ENCODE measurements at regions not wholly inside any gene's neighbourhood (a gene's known extent, or its start where the extent isn't known, plus 50 kb on each side); places are given as distances from the start of the nearest gene placed in this dataset.
"Not testable (repeated sequence)": the region's sequence is repeated elsewhere in the genome, so short reads cannot be mapped to it uniquely, and the experiment has no call there.

- DNase-seq, result no peak
These were observed 255.0 kb upstream of the SEMA3C start for GRCh38 chr7:81173766-81174281.

- no peak for DNase-seq
These were observed 251.4 kb upstream of the SEMA3C start for GRCh38 chr7:81170291-81170690.

GRCh38 chr7:81167934-81168333 is 249.1 kb upstream of the SEMA3C start:
- no peak for DNase-seq

- DNase-seq, result no peak
These were observed 246.2 kb upstream of the SEMA3C start for GRCh38 chr7:81165070-81165469.

- DNase-seq, result no peak
These were observed 244.1 kb upstream of the SEMA3C start for GRCh38 chr7:81162771-81163525.

- DNase-seq, result no peak
These were observed 243.4 kb upstream of the SEMA3C start for GRCh38 chr7:81162234-81162633.

- DNase-seq, result no peak
These were observed 242.7 kb upstream of the SEMA3C start for GRCh38 chr7:81161451-81162075.

- no peak for DNase-seq
These were observed 240.6 kb upstream of the SEMA3C start for GRCh38 chr7:81159402-81159801.

GRCh38 chr7:81158189-81158588 is 239.3 kb upstream of the SEMA3C start:
- DNase-seq, result no peak

- DNase-seq, result no peak
These were observed 237.0 kb upstream of the SEMA3C start for GRCh38 chr7:81155654-81156373.

GRCh38 chr7:81154565-81154964 is 235.7 kb upstream of the SEMA3C start:
- DNase-seq, result no peak

- DNase-seq, result not testable (repeated sequence)
These were observed 234.1 kb upstream of the SEMA3C start for GRCh38 chr7:81152925-81153324.

- peak in 8 of 14 donors; percentile 9 to 67 (median 30) for DNase-seq
These were observed 232.1 kb upstream of the SEMA3C start for GRCh38 chr7:81150951-81151361.

- DNase-seq, result no peak
These were observed 225.0 kb upstream of the SEMA3C start for GRCh38 chr7:81143856-81144255.

GRCh38 chr7:81141257-81142205 is 222.7 kb upstream of the SEMA3C start:
- not testable (repeated sequence) for DNase-seq

- no peak for DNase-seq
These were observed 221.9 kb upstream of the SEMA3C start for GRCh38 chr7:81140775-81141174.

GRCh38 chr7:81140252-81140651 is 221.4 kb upstream of the SEMA3C start:
- no peak for DNase-seq

- DNase-seq, result no peak
These were observed 220.0 kb upstream of the SEMA3C start for GRCh38 chr7:81138870-81139269.

GRCh38 chr7:81135324-81135723 is 216.5 kb upstream of the SEMA3C start:
- no peak for DNase-seq

- DNase-seq, result no peak
These were observed 209.2 kb upstream of the SEMA3C start for GRCh38 chr7:81128011-81128410.

- DNase-seq, result no peak
These were observed 202.0 kb upstream of the SEMA3C start for GRCh38 chr7:81120803-81121202.

- DNase-seq, result no peak
These were observed 201.3 kb upstream of the SEMA3C start for GRCh38 chr7:81120111-81120510.

Measured in C1 segment of cervical spinal cord (tissue), 14 donors.